CD14-positive monocyte (primary cell): ENCODE measurements at regions not wholly inside any gene's neighbourhood (a gene's known extent, or its start where the extent isn't known, plus 50 kb on each side); places are given as distances from the start of the nearest gene placed in this dataset.

Experiments used
- DNase-seq, 3 donors: peaks; one replicate each; pipeline ENCODE4 v3.0.0-alpha.2; 2011 to 2022
- H2AFZ ChIP-seq: 2 replicates; pipeline ENCODE4 v1.6.0; 2012; ENCODE audit warnings: mild to moderate bottlenecking, low read depth, low read length, inconsistent platforms; ENCODE audit not compliant: insufficient read depth, poor library complexity, severe bottlenecking
- H3K27ac ChIP-seq, 2 donors: 1 replicate in 1 of 2; 2 replicates in 1 of 2; pipeline ENCODE4 v1.5.1; 2012 to 2013; ENCODE audit warnings: low read length in 2 of 2, control low read depth in 1 of 2, inconsistent platforms in 1 of 2, low read depth in 1 of 2, mild to moderate bottlenecking in 1 of 2
- H3K27me3 ChIP-seq, 2 donors: one replicate each; pipeline versions ENCODE4 v1.6.0 to v1.6.1; 2011 to 2013; ENCODE audit warnings: low read length in 2 of 2; ENCODE audit not compliant: control insufficient read depth in 2 of 2, insufficient read depth in 2 of 2
- H3K36me3 ChIP-seq, 2 donors: replicated peaks in 1 of 2; 1 replicate in 1 of 2; 2 replicates in 1 of 2; pipeline versions ENCODE4 v1.5.1 to v1.6.1; 2012 to 2013; ENCODE audit warnings: low read length in 2 of 2, control low read depth in 1 of 2, inconsistent platforms in 1 of 2, mild to moderate bottlenecking in 1 of 2; ENCODE audit not compliant: insufficient read depth in 2 of 2, control insufficient read depth in 1 of 2
- H3K4me1 ChIP-seq, 2 donors: 1 replicate in 1 of 2; 2 replicates in 1 of 2; pipeline versions ENCODE4 v1.5.1 to v1.6.1; 2012 to 2013; ENCODE audit warnings: low read length in 2 of 2, control low read depth in 1 of 2, inconsistent platforms in 1 of 2, mild to moderate bottlenecking in 1 of 2, moderate library complexity in 1 of 2; ENCODE audit not compliant: insufficient read depth in 2 of 2, control insufficient read depth in 1 of 2
- H3K4me2 ChIP-seq: replicated peaks from 2 replicates; pipeline ENCODE3; 2012; ENCODE audit warnings: low read length, moderate library complexity, mild to moderate bottlenecking; ENCODE audit not compliant: poor library complexity, severe bottlenecking; ENCODE audit errors: extremely low read depth
- H3K4me3 ChIP-seq, 3 experiments: fragments of 200-600 bp in 1 of 3; sonication (generic) in 1 of 3; replicated peaks in 1 of 3; 1 replicate in 2 of 3; 2 replicates in 1 of 3; pipeline ENCODE4 v1.5.1; 2011 to 2013; ENCODE audit warnings: low read length in 3 of 3, mild to moderate bottlenecking in 3 of 3, control low read depth in 2 of 3, low read depth in 2 of 3, inconsistent platforms in 1 of 3, moderate library complexity in 1 of 3
- H3K79me2 ChIP-seq: 2 replicates; pipeline ENCODE4 v1.6.0; 2012; ENCODE audit warnings: mild to moderate bottlenecking, control low read depth, inconsistent platforms, low read length, moderate library complexity; ENCODE audit not compliant: insufficient read depth
- H3K9ac ChIP-seq: 2 replicates; pipeline ENCODE4 v1.6.0; 2017; ENCODE audit warnings: low read length, mild to moderate bottlenecking; ENCODE audit not compliant: insufficient read depth, poor library complexity, severe bottlenecking
- H3K9me3 ChIP-seq, 2 donors: replicated peaks in 1 of 2; 1 replicate in 1 of 2; 2 replicates in 1 of 2; pipeline versions ENCODE4 v1.5.1 to v1.6.1; 2012 to 2013; ENCODE audit warnings: low read length in 2 of 2, control low read depth in 1 of 2; ENCODE audit not compliant: control insufficient read depth in 1 of 2, insufficient read depth in 1 of 2
- H4K20me1 ChIP-seq: 2 replicates; pipeline ENCODE4 v1.6.0; 2012; ENCODE audit warnings: mild to moderate bottlenecking, low read length, control low read depth, moderate library complexity; ENCODE audit not compliant: insufficient read depth
- H3K27ac Mint-ChIP-seq, 7 donors: one replicate each; pipeline ENCODE4 v1.8.0; 2020; ENCODE audit warnings: mild to moderate bottlenecking in 7 of 7, mixed read lengths in 7 of 7, moderate library complexity in 6 of 7, inconsistent platforms in 2 of 7
- H3K27me3 Mint-ChIP-seq, 3 donors: one replicate each; pipeline ENCODE4 v1.8.0; 2021 to 2022; ENCODE audit warnings: low read depth in 3 of 3, mild to moderate bottlenecking in 3 of 3, mixed read lengths in 3 of 3, moderate library complexity in 3 of 3, inconsistent platforms in 1 of 3
- H3K36me3 Mint-ChIP-seq, 2 donors: one replicate each; pipeline ENCODE4 v1.8.0; 2020; ENCODE audit warnings: mixed read lengths in 2 of 2, inconsistent platforms in 1 of 2, mild to moderate bottlenecking in 1 of 2
- H3K4me1 Mint-ChIP-seq: one replicate; pipeline ENCODE4 v1.8.0; 2020; ENCODE audit warnings: mild to moderate bottlenecking, mixed read lengths
- H3K4me3 Mint-ChIP-seq, 2 donors: one replicate each; pipeline ENCODE4 v1.8.0; 2020; ENCODE audit warnings: mild to moderate bottlenecking in 2 of 2, mixed read lengths in 2 of 2, moderate library complexity in 1 of 2
- H3K9me3 Mint-ChIP-seq, 7 donors: one replicate each; pipeline ENCODE4 v1.8.0; 2020 to 2022; ENCODE audit warnings: mixed read lengths in 7 of 7, mild to moderate bottlenecking in 6 of 7, moderate library complexity in 6 of 7, inconsistent platforms in 2 of 7
- CTCF ChIP-seq: fragments of 200-600 bp; IDR thresholded peaks from one replicate; pipeline ENCODE4 v1.8.0; 2022; ENCODE audit warnings: antibody characterized with exemption, mild to moderate bottlenecking
- WGBS: methylation state at CpG from one replicate; pipeline ENCODE4 v1.1.5; 2013; ENCODE audit warnings: missing lambda C conversion rate; ENCODE audit not compliant: insufficient coverage; 5-methylcytosine and 5-hydroxymethylcytosine counted together
- intact Hi-C, 2 donors: fragments of 100-400 bp; cut with micrococcal nuclease; formaldehyde crosslinking; loops; one replicate each; pipeline versions ENCODE4 v1.15.0 to v1.15.1; 2023

- H3K36me3 Mint-ChIP-seq, result no peaks in the 10 kb centered on the region
Measured at GRCh38 chr11:80320226-80320625, 879.4 kb upstream of the TENM4 start.

GRCh38 chr11:80317612-80318011, 876.8 kb upstream of the TENM4 start:
- no peaks in the 10 kb centered on the region for H3K79me2 ChIP-seq
- TF ChIP-seq CTCF, result no peak

More at GRCh38 chr11:80320226-80320625, 879.4 kb upstream of the TENM4 start:
- Histone ChIP-seq H3K4me1 (no peaks in the 10 kb centered on the region), H3K4me3 (no peak overlapping the region), H3K79me2 (no peaks in the 10 kb centered on the region), H3K27me3 (no peaks in the 10 kb centered on the region), H2AFZ (no peak overlapping the region), H4K20me1 (no peaks in the 10 kb centered on the region), H3K9ac (no peak overlapping the region), H3K36me3 (no peaks in the 10 kb centered on the region), H3K9me3 (no peaks in the 10 kb centered on the region), H3K27ac (no peak overlapping the region), H3K4me2 (no peak overlapping the region)
- Mint-ChIP-seq H3K27ac (no peak overlapping the region), H3K4me1 (no peaks in the 10 kb centered on the region), H3K27me3 (peaks cover 0 to 1% (median 0%) of the 10 kb centered on the region in 3 donors), H3K4me3 (no peak overlapping the region), H3K9me3 (peaks cover 0 to 3% (median 0%) of the 10 kb centered on the region in 7 donors)
- TF ChIP-seq CTCF, result no peak
- intact Hi-C loops, result no loop called here
- no CpG with 5 or more reads among the region's 1 CpG for WGBS
- no peak for DNase-seq

More at GRCh38 chr11:80317612-80318011, 876.8 kb upstream of the TENM4 start:
- 80% methylated on average over 1 of the region's 1 CpG for WGBS
- H3K27ac ChIP-seq, result no peak overlapping the region
- H3K36me3 Mint-ChIP-seq, result no peaks in the 10 kb centered on the region
- intact Hi-C loops, result no loop called here
- no peaks in the 10 kb centered on the region for H3K9me3 ChIP-seq
- H3K36me3 ChIP-seq, result no peaks in the 10 kb centered on the region
- H3K27ac Mint-ChIP-seq, result peak overlapping the region in 1 of 7 donors; percentile 1
- H3K4me3 Mint-ChIP-seq, result no peak overlapping the region
- no peak overlapping the region for H3K4me2 ChIP-seq
- H4K20me1 ChIP-seq, result no peaks in the 10 kb centered on the region
- H3K4me1 ChIP-seq, result no peaks in the 10 kb centered on the region
- H2AFZ ChIP-seq, result no peak overlapping the region
- no peak for DNase-seq
- no peak overlapping the region for H3K4me3 ChIP-seq
- H3K4me1 Mint-ChIP-seq, result no peaks in the 10 kb centered on the region
- H3K9me3 Mint-ChIP-seq, result peaks cover 0 to 2% (median 0%) of the 10 kb centered on the region in 7 donors
- H3K9ac ChIP-seq, result no peak overlapping the region
- H3K27me3 ChIP-seq, result no peaks in the 10 kb centered on the region
- peaks cover 0 to 1% (median 0%) of the 10 kb centered on the region in 3 donors for H3K27me3 Mint-ChIP-seq
